ENCODE measurements at regions not wholly inside any gene's neighbourhood (a gene's known extent, or its start where the extent isn't known, plus 50 kb on each side); places are given as distances from the start of the nearest gene placed in this dataset.

GRCh38 chr14:101120641-101121507, 217.4 kb upstream of the RTL1 start:
- no peak for DNase-seq (ENCODE audit: low spot score)

GRCh38 chr14:101121508-101122139, 218.1 kb upstream of the RTL1 start:
- no peak for DNase-seq (ENCODE audit: low spot score)

DNA sequence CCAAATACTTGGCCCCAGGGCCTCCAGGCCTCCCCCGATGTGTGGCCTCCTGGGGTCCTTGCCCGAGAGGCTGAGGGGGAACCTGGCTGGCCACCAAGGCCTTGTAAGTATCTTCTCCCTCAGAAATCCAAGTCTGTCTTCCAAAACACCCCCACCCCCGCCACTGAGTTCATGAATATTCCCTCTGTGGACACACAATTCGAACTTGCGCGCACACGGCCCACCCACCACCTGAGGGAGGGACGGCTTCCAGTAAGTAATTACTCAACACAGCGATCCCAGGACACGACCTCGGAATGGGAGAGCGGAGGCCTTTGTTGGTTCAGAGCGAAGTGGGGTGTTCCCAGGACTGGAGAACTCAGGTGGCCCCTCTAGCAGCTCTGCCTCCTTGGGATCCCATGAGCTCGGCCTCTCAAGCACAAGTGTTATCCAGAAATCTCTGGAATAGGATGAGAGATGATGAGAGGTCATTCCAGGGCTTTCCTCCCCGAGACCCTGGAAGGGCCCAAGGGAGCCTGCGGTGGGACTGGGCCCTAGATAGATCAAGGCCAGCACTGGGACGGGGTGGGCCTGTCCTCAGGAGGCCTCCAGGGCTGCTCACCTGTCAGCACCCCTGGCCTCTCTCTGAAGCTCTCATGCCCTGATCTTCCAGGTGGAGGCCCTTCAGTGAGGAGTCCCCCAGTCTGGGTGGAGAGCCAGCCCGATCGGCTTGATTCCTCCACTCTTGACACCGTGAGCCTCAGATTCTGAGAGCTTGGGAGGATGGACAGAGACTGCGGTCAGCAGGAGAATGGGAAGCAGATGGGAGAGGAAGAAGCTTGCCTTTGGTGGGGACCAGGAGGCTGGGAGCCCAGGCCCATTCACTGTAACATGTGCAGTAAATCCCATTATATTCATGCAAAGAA, 219.0 kb upstream of the RTL1 start:
- no peak for DNase-seq (ENCODE audit: low spot score)

DNA sequence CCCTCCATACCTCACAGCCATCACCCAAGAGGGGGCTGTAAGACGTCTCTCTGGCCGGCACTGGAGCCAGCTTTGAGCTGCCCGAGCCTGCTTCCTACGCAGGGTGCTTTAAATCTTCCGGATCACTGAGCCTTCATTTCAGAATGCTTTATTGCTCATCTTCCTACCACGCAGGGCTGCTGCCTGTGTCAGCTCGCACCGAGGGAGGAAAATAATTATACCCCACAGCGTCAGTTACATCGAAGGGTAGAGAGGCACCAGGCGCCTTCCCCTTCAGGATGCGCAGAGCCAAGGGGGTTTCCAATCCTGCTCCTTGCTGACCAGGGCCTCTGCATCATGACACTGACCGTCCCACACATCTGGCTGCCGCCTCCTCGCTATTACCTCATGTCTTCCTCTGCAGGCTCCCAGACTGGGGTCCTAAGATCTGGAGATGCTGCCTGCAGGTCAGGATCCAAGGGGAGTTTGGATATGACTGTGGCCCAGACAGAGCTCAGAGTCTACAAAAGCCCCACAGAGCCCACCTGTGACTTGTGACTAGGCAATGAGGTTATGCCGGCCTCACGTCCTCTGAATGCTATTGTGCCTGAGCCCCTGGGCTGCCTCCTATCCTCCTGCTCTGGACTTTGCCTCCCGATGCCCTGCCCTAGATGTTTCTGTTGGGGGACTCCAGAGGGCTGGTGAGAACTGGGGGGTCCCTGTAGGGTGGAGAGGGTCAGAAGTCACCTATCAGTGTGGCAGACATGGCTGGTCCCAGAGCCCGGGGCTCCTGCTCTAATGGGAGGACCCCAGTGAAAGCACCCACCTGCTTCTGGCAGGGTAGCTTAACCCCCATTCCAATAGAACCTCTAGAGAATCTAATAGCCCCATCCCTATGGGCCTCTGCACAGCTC, 220.3 kb upstream of the RTL1 start:
- DNase-seq (ENCODE audit: low spot score) = no peak

GRCh38 chr14:101124815-101125214, 221.3 kb upstream of the RTL1 start:
- DNase-seq (ENCODE audit: low spot score) = no peak

- no peak for DNase-seq (ENCODE audit: low spot score)
Observed at GRCh38 chr14:101125313-101125712, 221.8 kb upstream of the RTL1 start.

DNA sequence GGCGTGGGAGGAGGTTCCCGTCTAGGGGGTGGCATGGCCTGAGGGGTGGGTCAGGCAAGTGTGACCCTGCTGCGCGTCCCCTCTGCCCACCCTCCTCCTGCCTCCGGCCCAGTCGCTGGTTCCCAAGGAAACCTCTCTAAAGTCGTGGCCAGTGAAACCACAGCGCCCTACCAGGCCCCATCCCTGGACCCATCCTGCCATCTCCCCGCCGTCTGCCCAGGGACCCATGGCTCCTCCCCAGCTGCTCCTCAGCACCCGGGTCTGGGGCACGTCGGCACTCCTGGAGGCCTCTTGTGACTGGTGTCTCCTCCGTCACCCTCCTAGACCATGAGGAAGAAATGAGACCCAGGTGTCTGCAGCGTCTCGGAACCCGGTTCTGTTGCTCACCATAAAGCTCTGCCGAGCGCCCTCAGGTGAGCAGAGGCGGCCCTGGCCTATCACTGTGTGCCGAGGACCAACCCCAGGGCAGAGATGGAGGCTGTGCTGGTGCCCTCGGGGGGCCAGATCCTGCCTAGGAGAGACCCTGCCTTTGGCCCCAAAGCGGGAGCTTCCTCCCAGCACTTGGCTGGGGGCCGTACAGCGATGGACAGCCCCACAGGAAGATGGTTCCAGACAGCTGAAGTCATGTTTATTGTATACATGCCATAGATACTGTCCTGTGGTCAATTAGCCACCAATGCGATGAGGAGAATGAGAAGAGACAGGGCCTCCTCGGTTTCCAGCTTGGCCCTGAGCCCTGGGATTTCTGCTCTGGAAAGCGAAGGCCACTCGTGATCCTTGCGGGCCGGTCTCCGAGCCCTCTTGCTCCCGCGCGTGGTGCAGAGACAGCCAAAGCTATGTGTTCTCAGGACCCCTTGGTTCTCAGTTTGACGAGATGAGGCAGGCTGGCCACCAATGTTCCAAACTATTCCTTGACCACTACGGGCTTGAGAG, 222.5 kb upstream of the RTL1 start:
- no peak for DNase-seq (ENCODE audit: low spot score)

GRCh38 chr14:101126731-101127130, 223.2 kb upstream of the RTL1 start:
- DNase-seq (ENCODE audit: low spot score) = no peak

DNA sequence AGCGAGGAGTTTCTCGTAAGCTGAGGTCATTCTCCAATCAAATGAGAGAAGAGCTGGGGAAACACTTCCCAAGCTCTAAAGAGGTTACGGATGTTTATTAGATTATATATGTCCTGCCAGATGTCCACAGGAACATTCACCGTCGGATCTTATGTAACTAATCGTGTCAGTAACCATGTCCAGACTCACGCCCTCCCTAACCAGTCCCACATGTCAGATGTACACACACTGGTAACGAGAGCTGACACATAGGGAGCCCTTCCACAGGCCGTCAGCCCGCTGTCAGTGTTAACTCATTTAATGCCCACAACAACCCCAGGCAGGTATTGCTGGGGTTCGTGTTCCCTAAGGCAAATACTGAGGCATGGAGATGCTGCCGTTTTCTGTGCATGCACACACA, 223.7 kb upstream of the RTL1 start:
- DNase-seq (ENCODE audit: low spot score) = no peak

GRCh38 chr14:101128478-101129321, 225.2 kb upstream of the RTL1 start:
- no peak for DNase-seq (ENCODE audit: low spot score)

DNA sequence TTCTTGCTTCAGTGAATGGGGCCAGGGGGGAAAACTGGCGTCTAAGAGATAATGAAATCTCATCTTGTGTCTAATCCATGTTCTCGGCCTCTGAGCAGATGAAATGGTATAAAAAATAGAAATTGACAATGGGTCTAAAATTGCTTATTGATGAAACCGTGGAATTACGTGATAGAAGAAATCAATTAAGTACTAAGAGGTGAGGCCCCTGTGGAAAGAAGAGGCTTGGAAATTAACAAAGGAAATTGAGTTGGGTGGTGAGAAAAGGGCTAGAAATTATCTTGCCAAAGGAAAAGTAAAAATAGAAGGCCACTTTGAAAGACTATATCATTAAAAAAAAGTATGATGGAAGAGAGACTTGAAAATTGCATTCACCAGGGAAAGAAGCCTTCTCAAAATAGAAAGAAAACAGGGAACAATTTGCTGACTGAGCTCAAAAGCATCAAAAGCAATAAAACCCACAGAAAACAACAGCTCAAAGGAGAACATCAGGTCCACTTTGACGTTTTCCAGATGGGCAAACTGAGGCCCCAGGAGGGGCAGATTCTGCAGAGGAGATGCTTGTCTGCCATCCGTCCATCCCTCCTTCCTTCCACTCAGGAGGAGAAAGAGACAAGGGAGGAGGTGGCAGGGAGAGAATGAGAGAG, 226.1 kb upstream of the RTL1 start:
- no peak for DNase-seq (ENCODE audit: low spot score)

DNA sequence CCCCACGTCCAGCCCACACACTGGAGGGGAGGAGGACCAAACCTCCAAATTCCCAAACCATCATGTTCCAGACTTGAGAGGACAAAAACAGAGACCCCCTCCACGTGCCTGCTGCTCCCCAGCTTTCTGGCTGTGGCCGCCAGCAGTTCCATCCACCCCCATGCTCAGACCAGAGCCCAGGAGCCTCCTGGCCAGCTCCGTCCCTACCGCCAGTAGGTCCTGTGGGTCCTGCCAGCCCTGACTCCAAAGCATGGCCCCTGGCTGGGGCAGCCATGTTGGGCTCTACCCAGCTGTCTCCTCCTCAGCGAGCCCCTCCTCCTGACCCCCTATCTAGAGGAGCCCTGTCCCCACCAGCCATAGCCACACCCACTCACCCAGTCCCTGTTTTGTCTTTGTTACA, 227.3 kb upstream of the RTL1 start:
- DNase-seq (ENCODE audit: low spot score) = no peak

GRCh38 chr14:101131451-101131916, 228.0 kb upstream of the RTL1 start:
- DNase-seq (ENCODE audit: low spot score) = no peak

- DNase-seq (ENCODE audit: low spot score) = no peak
Observed at GRCh38 chr14:101132051-101132571, 228.6 kb upstream of the RTL1 start.

GRCh38 chr14:101132588-101132987, 229.1 kb upstream of the RTL1 start:
- DNase-seq (ENCODE audit: low spot score) = no peak

DNA sequence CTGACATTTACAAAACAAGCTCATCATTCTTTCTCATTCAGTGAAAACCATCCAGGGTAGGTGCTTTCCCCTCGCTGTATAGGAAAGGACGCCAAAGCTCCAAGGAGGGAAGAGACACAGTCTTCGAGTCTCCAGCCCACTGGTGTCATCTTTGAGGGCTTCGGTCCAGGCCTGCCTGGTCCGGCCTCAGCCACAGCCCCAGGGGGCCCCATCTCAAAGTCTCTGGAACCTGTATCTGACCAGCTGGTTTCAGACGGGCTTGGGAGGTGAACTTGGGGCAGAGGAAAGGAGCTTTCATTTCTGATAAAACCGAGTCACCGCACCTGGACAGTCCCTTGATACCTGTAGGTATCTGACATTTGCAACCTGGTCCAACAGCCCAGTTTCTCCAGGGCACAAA, 229.5 kb upstream of the RTL1 start:
- DNase-seq (ENCODE audit: low spot score) = no peak

GRCh38 chr14:101134161-101134631, 230.7 kb upstream of the RTL1 start:
- no peak for DNase-seq (ENCODE audit: low spot score)

DNA sequence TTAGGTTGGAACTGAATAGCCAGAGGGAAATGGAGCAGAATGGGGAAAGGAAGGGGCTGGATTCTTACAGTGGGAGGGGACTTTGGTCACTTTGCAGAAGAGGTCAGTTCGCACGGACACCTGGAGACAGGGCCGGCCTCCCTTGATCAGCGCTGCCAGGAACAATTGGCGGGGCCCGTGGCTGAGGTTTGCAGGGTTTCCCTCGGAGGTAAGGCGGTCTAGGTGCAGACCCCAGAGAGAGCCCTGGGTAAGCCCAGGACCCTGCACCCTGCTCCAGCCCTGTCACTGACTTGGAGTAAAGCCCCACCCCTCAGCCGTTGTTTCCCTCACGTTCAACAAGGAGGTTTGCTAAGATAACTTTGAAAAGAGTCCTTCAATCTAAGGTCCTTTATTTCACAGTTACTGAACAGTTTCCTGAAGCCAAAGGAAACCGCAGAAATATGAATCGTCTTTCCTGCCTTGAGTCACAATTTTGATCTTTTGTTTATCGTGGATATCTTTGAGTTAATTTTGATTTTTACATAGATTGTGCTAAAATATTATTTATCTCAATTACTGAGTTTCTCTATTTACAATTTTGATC, 231.4 kb upstream of the RTL1 start:
- no peak for DNase-seq (ENCODE audit: low spot score)

Data from CD4-positive, alpha-beta T cell treated with Interleukin-15 for 4 hours (primary cell).